ENCODE measurements at regions not wholly inside any gene's neighbourhood (a gene's known extent, or its start where the extent isn't known, plus 50 kb on each side); places are given as distances from the start of the nearest gene placed in this dataset.

- DNase-seq (ENCODE audit: low spot score) (no peak), ATAC-seq (no peak)
- H3K4me1 ChIP-seq (ENCODE audit: insufficient read depth), result no peaks in the 10 kb centered on the region
Measured at GRCh38 chr14:103247169-103247606, 86.8 kb upstream of the EIF5 start.

More at GRCh38 chr14:103247169-103247606, 86.8 kb upstream of the EIF5 start:
- peaks cover 26% of the 10 kb centered on the region for H3K9me3 Mint-ChIP-seq
- TF ChIP-seq ZNF114 (CRISPR knock-in tag; IDR thresholded peaks at IDR 0.05) (no peak), ZNF462 (CRISPR knock-in tag; IDR thresholded peaks at IDR 0.05) (no peak), ZNF331 (CRISPR knock-in tag; IDR thresholded peaks at IDR 0.05; ENCODE audit: low read depth) (no peak), REST (IDR thresholded peaks at IDR 0.05; ENCODE audit: unreplicated experiment) (no peak), POLR2AphosphoS5 (IDR thresholded peaks at IDR 0.05; ENCODE audit: low read depth) (no peak), CREB1 (CRISPR knock-in tag; IDR thresholded peaks at IDR 0.05; ENCODE audit: low read depth) (no peak), EZH2phosphoT487 (IDR thresholded peaks at IDR 0.05; ENCODE audit: unreplicated experiment) (no peak), EZH2 (IDR thresholded peaks at IDR 0.05; ENCODE audit: low read depth, unreplicated experiment) (no peak), ETS1 (IDR thresholded peaks at IDR 0.05) (no peak), STAT1 (IDR thresholded peaks at IDR 0.05; ENCODE audit: unreplicated experiment) (no peak)
- H3K9me2 ChIP-seq (ENCODE audit: insufficient read depth), result 0 out of 2 replicates have a peak, but pooled peaks cover 3% of the 10 kb centered on the region
- no peaks in the 10 kb centered on the region for H3K79me2 ChIP-seq (replicated peaks; ENCODE audit: insufficient read depth)
- no peaks in the 10 kb centered on the region for H3K27me3 ChIP-seq (ENCODE audit: insufficient read depth)
- peaks cover 7% of the 10 kb centered on the region; the same call in 2 of the 3 replicates for H3K36me3 Mint-ChIP-seq (ENCODE audit: low read depth)
- H3K27ac ChIP-seq (ENCODE audit: low read depth), result no peak overlapping the region
- no peak overlapping the region for H3K27ac Mint-ChIP-seq
- no peak overlapping the region for H3K4me3 ChIP-seq
- no peak overlapping the region for H2AFZ ChIP-seq
- no peak overlapping the region for H3K4me3 Mint-ChIP-seq
- H3K4me2 ChIP-seq, result no peak overlapping the region
- H3K4me1 Mint-ChIP-seq, result no peaks in the 10 kb centered on the region
- no peaks in the 10 kb centered on the region for H4K20me1 ChIP-seq (replicated peaks; ENCODE audit: insufficient read depth)
- no peaks in the 10 kb centered on the region for H3K36me3 ChIP-seq (ENCODE audit: insufficient read depth)
- H3F3A ChIP-seq (replicated peaks; ENCODE audit: low read depth), result no peaks in the 10 kb centered on the region
- H3K27me3 Mint-ChIP-seq (ENCODE audit: insufficient read depth, low read depth, poor library complexity), result peaks cover 8% of the 10 kb centered on the region

All from GM23338 (cell line).